Keratinocyte (primary cell): ENCODE measurements at regions not wholly inside any gene's neighbourhood (a gene's known extent, or its start where the extent isn't known, plus 50 kb on each side); places are given as distances from the start of the nearest gene placed in this dataset.
A peak's percentile ranks its signal among the peaks of the same experiment; 100 is the strongest.

Source experiments
- DNase-seq: peaks from one replicate; pipeline ENCODE4 v3.0.0-alpha.2; 2011; ENCODE audit warnings: low read depth, missing footprints, low spot score
- FAIRE-seq: peaks from 2 replicates; lab custom pipeline; 2011; peaks lifted over from hg19 to GRCh38; lab: Jason Lieb, UNC
- H2AFZ ChIP-seq: 2 replicates; pipeline ENCODE4 v1.6.0; 2012; ENCODE audit warnings: low read length, control low read depth, inconsistent platforms; ENCODE audit not compliant: control insufficient read depth
- H3K27ac ChIP-seq: 2 replicates; pipeline ENCODE4 v1.5.1; 2011; ENCODE audit warnings: low read length; ENCODE audit not compliant: control insufficient read depth, insufficient read depth
- H3K27me3 ChIP-seq: 3 replicates; pipeline ENCODE4 v1.6.0; 2011; ENCODE audit warnings: low read length; ENCODE audit not compliant: control insufficient read depth, insufficient read depth; ENCODE audit errors: extremely low read depth
- H3K36me3 ChIP-seq, 2 experiments: 2 replicates in 1 of 2; 3 replicates in 1 of 2; pipeline ENCODE4 v1.5.1; 2011; ENCODE audit warnings: low read length in 2 of 2, mild to moderate bottlenecking in 1 of 2; ENCODE audit not compliant: control insufficient read depth in 2 of 2, insufficient read depth in 2 of 2; ENCODE audit errors: extremely low read depth in 1 of 2
- H3K4me1 ChIP-seq: 3 replicates; pipeline ENCODE4 v1.5.1; 2011; ENCODE audit warnings: low read length; ENCODE audit not compliant: control insufficient read depth, insufficient read depth; ENCODE audit errors: extremely low read depth
- H3K4me2 ChIP-seq: 3 replicates; pipeline ENCODE4 v1.6.0; 2011; ENCODE audit warnings: low read depth, low read length; ENCODE audit not compliant: control insufficient read depth, insufficient read depth; ENCODE audit errors: extremely low read depth
- H3K4me3 ChIP-seq, 3 experiments: fragments of 200-600 bp in 1 of 3; sonication (generic) in 1 of 3; 2 replicates in 2 of 3; 3 replicates in 1 of 3; pipeline ENCODE4 v1.5.1; 2011 to 2016; ENCODE audit warnings: low read length in 3 of 3, mild to moderate bottlenecking in 3 of 3, control low read depth in 2 of 3, inconsistent platforms in 1 of 3, low read depth in 1 of 3, mixed read lengths in 1 of 3, mixed run types in 1 of 3, moderate library complexity in 1 of 3; ENCODE audit not compliant: control insufficient read depth in 2 of 3, insufficient read depth in 2 of 3; ENCODE audit errors: extremely low read depth in 1 of 3
- H3K79me2 ChIP-seq: 2 replicates; pipeline ENCODE4 v1.6.0; 2012; ENCODE audit warnings: low read length; ENCODE audit not compliant: control insufficient read depth, insufficient read depth
- H3K9ac ChIP-seq: 3 replicates; pipeline ENCODE4 v1.6.0; 2011; ENCODE audit warnings: low read length; ENCODE audit not compliant: control insufficient read depth, insufficient read depth; ENCODE audit errors: extremely low read depth
- H3K9me1 ChIP-seq: 3 replicates; pipeline ENCODE4 v1.6.0; 2011; ENCODE audit warnings: low read length; ENCODE audit not compliant: control insufficient read depth, insufficient read depth; ENCODE audit errors: extremely low read depth
- H3K9me3 ChIP-seq: 2 replicates; pipeline ENCODE4 v1.5.1; 2012; ENCODE audit warnings: low read depth, low read length; ENCODE audit not compliant: control insufficient read depth
- H4K20me1 ChIP-seq: 3 replicates; pipeline ENCODE4 v1.6.0; 2011; ENCODE audit warnings: low read length; ENCODE audit not compliant: control insufficient read depth, insufficient read depth; ENCODE audit errors: extremely low read depth
- CTCF ChIP-seq, 3 experiments: IDR thresholded peaks in 1 of 3; conservative IDR thresholded peaks in 1 of 3; optimal IDR thresholded peaks in 1 of 3; 2 replicates in 2 of 3; 3 replicates in 1 of 3; pipeline versions ENCODE3 to v1.5.1; 2011; ENCODE audit warnings: low read length in 3 of 3, mild to moderate bottlenecking in 3 of 3, moderate library complexity in 2 of 3, control low read depth in 1 of 3, inconsistent platforms in 1 of 3; ENCODE audit not compliant: insufficient read depth in 2 of 3; ENCODE audit errors: extremely low read depth in 1 of 3
- EZH2 ChIP-seq: IDR thresholded peaks from one replicate; pipeline ENCODE4 v1.6.1; 2012; ENCODE audit warnings: inconsistent platforms, mild to moderate bottlenecking, low read length, moderate library complexity
- dilution Hi-C: fragments of 300-500 bp; cut with MboI; formaldehyde crosslinking; loops from one replicate; pipeline ENCODE4 v1.7.0; 2020; ENCODE audit warnings: low sequenced_read_pairs; ENCODE audit not compliant: extremely low pct_ligation_motif_present

DNA sequence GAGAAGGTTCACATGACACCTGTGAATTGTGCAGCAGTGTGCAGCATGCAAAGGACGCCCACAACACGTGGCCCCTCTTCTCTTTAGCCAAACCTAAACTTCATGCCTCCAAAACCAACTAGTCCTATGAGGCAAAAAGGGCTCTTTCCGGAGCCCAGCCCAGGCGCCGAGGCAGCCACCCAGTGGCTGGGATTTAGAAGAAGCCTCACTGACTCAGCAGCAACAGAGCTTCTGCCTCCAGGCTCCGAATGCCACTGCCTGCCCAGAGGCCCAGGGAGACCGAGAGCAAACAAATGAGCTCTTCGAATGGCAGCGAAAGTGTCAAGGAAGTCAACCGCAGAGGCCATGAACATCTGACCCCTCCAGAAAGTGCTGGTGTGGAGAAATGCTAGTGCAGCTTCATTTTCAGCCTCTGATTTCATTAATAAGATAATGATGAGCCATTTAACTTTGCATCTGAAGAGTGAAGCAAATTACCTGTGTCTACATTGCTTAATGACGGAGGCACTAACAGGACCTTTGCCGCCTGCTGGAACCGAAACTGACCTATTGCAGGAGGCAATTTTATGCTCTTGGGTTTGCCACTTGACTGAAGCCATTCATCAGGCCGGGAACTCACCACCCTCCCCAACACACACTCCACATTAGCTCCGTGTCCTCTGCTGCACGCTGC, 157.7 kb upstream of the RPL38 start:
- dilution Hi-C loops, result no loop called here
- no peak overlapping the region for H3K4me2 ChIP-seq
- H3K9me1 ChIP-seq, result no peaks in the 10 kb centered on the region
- H3K27ac ChIP-seq, result no peak overlapping the region
- no peaks in the 10 kb centered on the region for H3K36me3 ChIP-seq
- H3K4me3 ChIP-seq, result no peak overlapping the region
- H3K9me3 ChIP-seq, result no peaks in the 10 kb centered on the region
- no peak overlapping the region for H2AFZ ChIP-seq
- H3K27me3 ChIP-seq, result peaks cover 18% of the 10 kb centered on the region
- no peaks in the 10 kb centered on the region for H4K20me1 ChIP-seq
- H3K4me1 ChIP-seq, result peaks cover 13% of the 10 kb centered on the region
- no peak for TF ChIP-seq EZH2
- TF ChIP-seq CTCF (optimal IDR thresholded peaks at IDR 0.05 in 1 of 3, IDR thresholded peaks at IDR 0.05 in 1 of 3, conservative IDR thresholded peaks at IDR 0.05 in 1 of 3; ENCODE audit: extremely low read depth in 1 of 3, insufficient read depth in 2 of 3, low read length in 3 of 3), result peak in 1 of 3 experiments; percentile 18
- H3K79me2 ChIP-seq, result no peaks in the 10 kb centered on the region
- DNase-seq (no peak), FAIRE-seq (no peak)
- H3K9ac ChIP-seq, result no peak overlapping the region

- no peaks in the 10 kb centered on the region for H3K79me2 ChIP-seq
- peaks cover 24% of the 10 kb centered on the region for H3K27me3 ChIP-seq
- TF ChIP-seq CTCF (optimal IDR thresholded peaks at IDR 0.05 in 1 of 3, IDR thresholded peaks at IDR 0.05 in 1 of 3, conservative IDR thresholded peaks at IDR 0.05 in 1 of 3; ENCODE audit: extremely low read depth in 1 of 3, insufficient read depth in 2 of 3, low read length in 3 of 3), result no peak
- no peaks in the 10 kb centered on the region for H3K4me1 ChIP-seq
- H3K9ac ChIP-seq, result no peak overlapping the region
- H3K9me3 ChIP-seq, result no peaks in the 10 kb centered on the region
- DNase-seq (no peak), FAIRE-seq (no peak)
- no peak overlapping the region for H3K4me3 ChIP-seq
- H3K4me2 ChIP-seq, result no peak overlapping the region
- dilution Hi-C loops, result no loop called here
- H3K9me1 ChIP-seq, result no peaks in the 10 kb centered on the region
- H2AFZ ChIP-seq, result no peak overlapping the region
- no peaks in the 10 kb centered on the region for H3K36me3 ChIP-seq
- no peak overlapping the region for H3K27ac ChIP-seq
- H4K20me1 ChIP-seq, result no peaks in the 10 kb centered on the region
Measured at GRCh38 chr17:74049167-74049966, 154.1 kb upstream of the RPL38 start.
